WTC11 (cell line): ENCODE measurements at regions not wholly inside any gene's neighbourhood (a gene's known extent, or its start where the extent isn't known, plus 50 kb on each side); places are given as distances from the start of the nearest gene placed in this dataset.

Experiments used
- ATAC-seq: fragments of 200-7000 bp; cut with Tn5 transposase; 2 replicates; pipeline ENCODE4 v1.10.0; 2021; ENCODE audit warnings: mild to moderate bottlenecking, moderate library complexity
- CTCF ChIA-PET: fragments of 300-600 bp; sonication (Branson Sonifier 250); formaldehyde crosslinking; loops from one replicate; lab custom pipeline; 2021; ENCODE audit warnings: antibody characterized with exemption; lab: Charles Lee
- POLR2A ChIA-PET: fragments of 350-600 bp; sonication (Branson Sonifier 250); formaldehyde crosslinking; loops from one replicate; lab custom pipeline; 2021; ENCODE audit warnings: antibody characterized with exemption; lab: Charles Lee
- DNase-seq: peaks from one replicate; pipeline ENCODE4 v3.0.0; 2021; ENCODE audit warnings: low spot score
- H3K27ac Mint-ChIP-seq: 2 replicates; pipeline ENCODE4 v1.8.0; 2021; ENCODE audit warnings: mixed read lengths
- H3K27me3 Mint-ChIP-seq: 2 replicates; pipeline ENCODE4 v1.8.0; 2021; ENCODE audit warnings: low read depth, mild to moderate bottlenecking, moderate library complexity, mixed read lengths
- H3K36me3 Mint-ChIP-seq: 2 replicates; pipeline ENCODE4 v1.8.0; 2021; ENCODE audit warnings: mixed read lengths
- H3K4me1 Mint-ChIP-seq: 2 replicates; pipeline ENCODE4 v1.8.0; 2022; ENCODE audit warnings: mixed read lengths
- H3K4me3 Mint-ChIP-seq: 2 replicates; pipeline ENCODE4 v1.8.0; 2021; ENCODE audit warnings: mild to moderate bottlenecking, moderate library complexity, mixed read lengths
- H3K9me3 Mint-ChIP-seq: 2 replicates; pipeline ENCODE4 v1.8.0; 2021; ENCODE audit warnings: mixed read lengths
- ESRRA ChIP-seq: sonication (generic); formaldehyde crosslinking; IDR thresholded peaks from 2 replicates; pipeline ENCODE4 v1.8.1; 2022; ENCODE audit warnings: mild to moderate bottlenecking, missing genetic modification reagents, borderline replicate concordance
- ETV6 ChIP-seq: sonication (generic); formaldehyde crosslinking; IDR thresholded peaks from 2 replicates; pipeline ENCODE4 v1.8.1; 2022; ENCODE audit warnings: mild to moderate bottlenecking, missing genetic modification reagents
- JAZF1 ChIP-seq: fragments of 250-450 bp; sonication (Bioruptor Pico); IDR thresholded peaks from 2 replicates; pipeline ENCODE4 v1.9.0; 2021; ENCODE audit warnings: moderate library complexity, mild to moderate bottlenecking, inconsistent platforms
- MXD4 ChIP-seq: fragments of 250-450 bp; sonication (Bioruptor Pico); IDR thresholded peaks from 2 replicates; pipeline ENCODE4 v1.8.0; 2021; ENCODE audit warnings: mild to moderate bottlenecking, moderate library complexity, borderline replicate concordance
- SMAD4 ChIP-seq: sonication (generic); formaldehyde crosslinking; IDR thresholded peaks from 2 replicates; pipeline ENCODE4 v1.8.0; 2022; ENCODE audit warnings: mild to moderate bottlenecking, missing genetic modification reagents
- SOX15 ChIP-seq: fragments of 250-450 bp; sonication (Bioruptor Pico); IDR thresholded peaks from 2 replicates; pipeline ENCODE4 v1.9.0; 2021; ENCODE audit warnings: mild to moderate bottlenecking
- ZNF416 ChIP-seq: fragments of 250-450 bp; sonication (Bioruptor Pico); IDR thresholded peaks from 2 replicates; pipeline ENCODE4 v1.9.0; 2021; ENCODE audit warnings: mild to moderate bottlenecking, inconsistent platforms
- ZNF671 ChIP-seq: fragments of 250-450 bp; sonication (Bioruptor Pico); IDR thresholded peaks from 2 replicates; pipeline ENCODE4 v1.8.0; 2021; ENCODE audit warnings: mild to moderate bottlenecking
- TF ChIP-seq, protein P1 (sequence below): fragments of 250-450 bp; sonication (Bioruptor Pico); conservative IDR thresholded peaks from 2 replicates; pipeline ENCODE4 v1.9.0; 2021; ENCODE audit warnings: mild to moderate bottlenecking
- TF ChIP-seq, protein P2 (sequence below): sonication (generic); formaldehyde crosslinking; conservative IDR thresholded peaks from 2 replicates; pipeline ENCODE4 v1.8.1; 2022; ENCODE audit warnings: mild to moderate bottlenecking, missing genetic modification reagents
- TF ChIP-seq, protein P3 (sequence below): sonication (generic); formaldehyde crosslinking; IDR thresholded peaks from 2 replicates; pipeline ENCODE4 v1.8.1; 2022; ENCODE audit warnings: mild to moderate bottlenecking, moderate library complexity, missing genetic modification reagents
- TF ChIP-seq, protein P4 (sequence below): sonication (generic); formaldehyde crosslinking; IDR thresholded peaks from 2 replicates; pipeline ENCODE4 v1.8.0; 2022; ENCODE audit warnings: missing genetic modification reagents
- TF ChIP-seq, protein P5 (sequence below): fragments of 250-450 bp; sonication (Bioruptor Pico); IDR thresholded peaks from 2 replicates; pipeline ENCODE4 v2.1.2; 2022; ENCODE audit warnings: mild to moderate bottlenecking, moderate library complexity
- TF ChIP-seq, protein P6 (sequence below): sonication (generic); formaldehyde crosslinking; IDR thresholded peaks from 2 replicates; pipeline ENCODE4 v1.8.0; 2022; ENCODE audit warnings: mild to moderate bottlenecking, missing genetic modification reagents

DNA sequence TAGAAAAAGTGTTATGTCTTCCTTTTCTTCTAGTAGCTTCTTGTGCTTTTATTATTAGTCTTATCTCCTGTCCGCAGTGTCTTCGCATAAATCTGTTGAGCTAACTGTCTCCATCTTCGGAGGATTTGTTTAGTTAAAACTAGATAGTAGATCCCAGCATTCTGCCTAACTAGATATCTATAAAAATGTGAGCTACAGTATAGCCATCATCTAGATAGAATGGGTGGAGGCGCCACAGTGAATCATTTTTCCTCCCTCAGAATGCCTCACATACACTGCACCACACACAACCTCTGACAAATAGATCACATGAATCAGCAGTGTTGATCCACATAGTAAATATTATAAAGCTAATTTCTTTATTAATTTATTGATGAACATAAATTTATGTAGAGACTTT, 220.3 kb upstream of the GAS1 start:
- POLR2A ChIA-PET = no interaction called here
- H3K9me3 Mint-ChIP-seq = peaks cover 6% of the 10 kb centered on the region
- H3K27ac Mint-ChIP-seq = no peak overlapping the region
- DNase-seq = no peak
- H3K36me3 Mint-ChIP-seq = no peaks in the 10 kb centered on the region
- H3K27me3 Mint-ChIP-seq = no peaks in the 10 kb centered on the region
- TF ChIP-seq ESRRA (no peak), ZNF671 (no peak), SMAD4 (CRISPR knock-in tag) (no peak), MXD4 (CRISPR knock-in tag) (no peak), JAZF1 (CRISPR knock-in tag) (no peak), ETV6 (CRISPR knock-in tag) (no peak), ZNF416 (CRISPR knock-in tag) (no peak)
- TF ChIP-seq, protein P1, sequence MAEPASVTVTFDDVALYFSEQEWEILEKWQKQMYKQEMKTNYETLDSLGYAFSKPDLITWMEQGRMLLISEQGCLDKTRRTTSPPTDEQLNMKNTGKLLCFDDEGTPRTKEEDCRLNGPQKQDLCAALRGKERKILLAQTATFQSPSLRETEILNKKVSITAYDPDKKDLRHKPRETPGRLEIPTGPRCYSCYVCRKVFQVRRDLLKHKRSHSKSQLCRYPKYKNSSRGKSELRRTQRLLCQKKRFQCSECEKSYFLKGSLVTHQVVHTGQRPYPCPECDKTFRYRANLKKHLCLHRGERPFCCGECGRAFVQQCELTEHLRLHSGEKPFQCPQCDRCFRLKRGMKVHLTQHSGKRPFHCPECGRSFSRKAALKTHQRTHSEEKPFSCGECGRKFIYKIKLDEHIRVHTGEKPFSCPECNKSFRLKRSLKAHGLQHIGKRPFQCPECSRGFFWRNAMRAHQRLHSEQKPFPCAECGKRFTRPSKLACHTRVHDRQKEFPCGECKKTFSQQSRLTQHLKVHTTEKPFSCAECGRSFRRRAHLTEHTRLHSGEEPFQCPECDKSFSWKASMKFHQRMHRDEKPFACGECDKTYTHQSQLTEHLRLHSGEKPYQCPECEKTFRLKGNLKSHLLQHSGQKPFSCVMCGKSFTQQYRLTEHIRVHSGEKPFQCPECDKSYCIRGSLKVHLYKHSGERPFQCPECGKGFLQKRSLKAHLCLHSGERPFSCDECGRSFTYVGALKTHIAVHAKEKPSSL (CRISPR knock-in tag) = no peak
- TF ChIP-seq, protein P2, sequence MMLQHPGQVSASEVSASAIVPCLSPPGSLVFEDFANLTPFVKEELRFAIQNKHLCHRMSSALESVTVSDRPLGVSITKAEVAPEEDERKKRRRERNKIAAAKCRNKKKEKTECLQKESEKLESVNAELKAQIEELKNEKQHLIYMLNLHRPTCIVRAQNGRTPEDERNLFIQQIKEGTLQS = no peak
- TF ChIP-seq, protein P3, sequence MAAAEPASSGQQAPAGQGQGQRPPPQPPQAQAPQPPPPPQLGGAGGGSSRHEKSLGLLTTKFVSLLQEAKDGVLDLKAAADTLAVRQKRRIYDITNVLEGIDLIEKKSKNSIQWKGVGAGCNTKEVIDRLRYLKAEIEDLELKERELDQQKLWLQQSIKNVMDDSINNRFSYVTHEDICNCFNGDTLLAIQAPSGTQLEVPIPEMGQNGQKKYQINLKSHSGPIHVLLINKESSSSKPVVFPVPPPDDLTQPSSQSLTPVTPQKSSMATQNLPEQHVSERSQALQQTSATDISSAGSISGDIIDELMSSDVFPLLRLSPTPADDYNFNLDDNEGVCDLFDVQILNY (CRISPR knock-in tag) = no peak
- TF ChIP-seq, all 79 proteins: peak for 0
- Mint-ChIP-seq H3K4me3 (no peak overlapping the region), H3K4me1 (no peaks in the 10 kb centered on the region)
- no peak for ATAC-seq
- CTCF ChIA-PET = interaction anchor here (0.9 to 1.4 kb wide), 3 partner anchors 21 to 517 kb away, joined by 3 read pairs; no protein-coding TSS in a partner anchor

DNA sequence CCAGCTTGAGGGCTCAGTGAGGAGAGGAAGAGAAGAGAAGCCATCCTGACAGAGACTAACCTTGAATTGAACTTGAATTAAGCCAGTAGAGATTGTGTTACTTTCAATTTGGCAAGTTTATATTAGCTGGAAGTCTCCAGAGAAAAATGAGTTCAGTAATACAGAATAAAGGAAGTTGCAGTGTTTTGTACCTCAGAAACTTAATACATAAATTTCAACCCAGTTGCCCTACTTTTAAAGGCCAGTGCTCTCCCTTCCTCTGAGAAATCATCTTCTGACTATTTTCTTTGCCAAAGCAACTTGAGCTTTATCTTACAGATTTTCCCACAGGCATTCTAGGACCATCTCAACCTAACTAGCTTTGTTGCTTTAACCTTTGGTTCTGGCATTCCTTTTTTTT, 231.0 kb upstream of the GAS1 start:
- ATAC-seq (no peak), DNase-seq (no peak)
- TF ChIP-seq, protein P4, sequence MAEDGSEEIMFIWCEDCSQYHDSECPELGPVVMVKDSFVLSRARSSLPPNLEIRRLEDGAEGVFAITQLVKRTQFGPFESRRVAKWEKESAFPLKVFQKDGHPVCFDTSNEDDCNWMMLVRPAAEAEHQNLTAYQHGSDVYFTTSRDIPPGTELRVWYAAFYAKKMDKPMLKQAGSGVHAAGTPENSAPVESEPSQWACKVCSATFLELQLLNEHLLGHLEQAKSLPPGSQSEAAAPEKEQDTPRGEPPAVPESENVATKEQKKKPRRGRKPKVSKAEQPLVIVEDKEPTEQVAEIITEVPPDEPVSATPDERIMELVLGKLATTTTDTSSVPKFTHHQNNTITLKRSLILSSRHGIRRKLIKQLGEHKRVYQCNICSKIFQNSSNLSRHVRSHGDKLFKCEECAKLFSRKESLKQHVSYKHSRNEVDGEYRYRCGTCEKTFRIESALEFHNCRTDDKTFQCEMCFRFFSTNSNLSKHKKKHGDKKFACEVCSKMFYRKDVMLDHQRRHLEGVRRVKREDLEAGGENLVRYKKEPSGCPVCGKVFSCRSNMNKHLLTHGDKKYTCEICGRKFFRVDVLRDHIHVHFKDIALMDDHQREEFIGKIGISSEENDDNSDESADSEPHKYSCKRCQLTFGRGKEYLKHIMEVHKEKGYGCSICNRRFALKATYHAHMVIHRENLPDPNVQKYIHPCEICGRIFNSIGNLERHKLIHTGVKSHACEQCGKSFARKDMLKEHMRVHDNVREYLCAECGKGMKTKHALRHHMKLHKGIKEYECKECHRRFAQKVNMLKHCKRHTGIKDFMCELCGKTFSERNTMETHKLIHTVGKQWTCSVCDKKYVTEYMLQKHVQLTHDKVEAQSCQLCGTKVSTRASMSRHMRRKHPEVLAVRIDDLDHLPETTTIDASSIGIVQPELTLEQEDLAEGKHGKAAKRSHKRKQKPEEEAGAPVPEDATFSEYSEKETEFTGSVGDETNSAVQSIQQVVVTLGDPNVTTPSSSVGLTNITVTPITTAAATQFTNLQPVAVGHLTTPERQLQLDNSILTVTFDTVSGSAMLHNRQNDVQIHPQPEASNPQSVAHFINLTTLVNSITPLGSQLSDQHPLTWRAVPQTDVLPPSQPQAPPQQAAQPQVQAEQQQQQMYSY (CRISPR knock-in tag) = no peak
- TF ChIP-seq, protein P5, sequence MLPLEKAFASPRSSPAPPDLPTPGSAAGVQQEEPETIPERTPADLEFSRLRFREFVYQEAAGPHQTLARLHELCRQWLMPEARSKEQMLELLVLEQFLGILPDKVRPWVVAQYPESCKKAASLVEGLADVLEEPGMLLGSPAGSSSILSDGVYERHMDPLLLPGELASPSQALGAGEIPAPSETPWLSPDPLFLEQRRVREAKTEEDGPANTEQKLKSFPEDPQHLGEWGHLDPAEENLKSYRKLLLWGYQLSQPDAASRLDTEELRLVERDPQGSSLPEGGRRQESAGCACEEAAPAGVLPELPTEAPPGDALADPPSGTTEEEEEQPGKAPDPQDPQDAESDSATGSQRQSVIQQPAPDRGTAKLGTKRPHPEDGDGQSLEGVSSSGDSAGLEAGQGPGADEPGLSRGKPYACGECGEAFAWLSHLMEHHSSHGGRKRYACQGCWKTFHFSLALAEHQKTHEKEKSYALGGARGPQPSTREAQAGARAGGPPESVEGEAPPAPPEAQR = no peak
- TF ChIP-seq, protein P6, sequence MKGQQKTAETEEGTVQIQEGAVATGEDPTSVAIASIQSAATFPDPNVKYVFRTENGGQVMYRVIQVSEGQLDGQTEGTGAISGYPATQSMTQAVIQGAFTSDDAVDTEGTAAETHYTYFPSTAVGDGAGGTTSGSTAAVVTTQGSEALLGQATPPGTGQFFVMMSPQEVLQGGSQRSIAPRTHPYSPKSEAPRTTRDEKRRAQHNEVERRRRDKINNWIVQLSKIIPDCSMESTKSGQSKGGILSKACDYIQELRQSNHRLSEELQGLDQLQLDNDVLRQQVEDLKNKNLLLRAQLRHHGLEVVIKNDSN (CRISPR knock-in tag) = no peak
- no peak for TF ChIP-seq SOX15 (CRISPR knock-in tag)
- no peak for TF ChIP-seq SMAD4 (CRISPR knock-in tag)
- POLR2A ChIA-PET = interaction anchor here (0.6 kb wide), 1 partner anchor 627 kb away, joined by 6 read pairs; no protein-coding TSS in a partner anchor
- CTCF ChIA-PET = interaction anchor here (0.6 to 1.1 kb wide), 3 partner anchors 35 to 85 kb away, joined by 3 to 5 read pairs (median 3); no protein-coding TSS in a partner anchor
- no peaks in the 10 kb centered on the region for H3K27me3 Mint-ChIP-seq
- H3K9me3 Mint-ChIP-seq = peaks cover 6% of the 10 kb centered on the region
- H3K36me3 Mint-ChIP-seq = no peaks in the 10 kb centered on the region
- H3K4me1 Mint-ChIP-seq = peaks cover 8% of the 10 kb centered on the region
- H3K27ac Mint-ChIP-seq = no peak overlapping the region
- no peak overlapping the region for H3K4me3 Mint-ChIP-seq
